ENCODE measurements at regions not wholly inside any gene's neighbourhood (a gene's known extent, or its start where the extent isn't known, plus 50 kb on each side); places are given as distances from the start of the nearest gene placed in this dataset.

- Histone ChIP-seq H3K9me3 (no peaks in the 10 kb centered on the region), H3K4me3 (no peak overlapping the region), H3K36me3 (no peaks in the 10 kb centered on the region), H3K27me3 (no peaks in the 10 kb centered on the region), H3K4me1 (no peaks in the 10 kb centered on the region), H3K27ac (no peak overlapping the region)
- no peak for DNase-seq (ENCODE audit: low spot score in 2 of 2)
- intact Hi-C loops (cut with DNase I; ENCODE audit: low total_unique reads) = no loop called here
- TF ChIP-seq POLR2A (IDR thresholded peaks at IDR 0.05) (no peak), POLR2AphosphoS5 (IDR thresholded peaks at IDR 0.05) (no peak)
- TF ChIP-seq, protein P1, sequence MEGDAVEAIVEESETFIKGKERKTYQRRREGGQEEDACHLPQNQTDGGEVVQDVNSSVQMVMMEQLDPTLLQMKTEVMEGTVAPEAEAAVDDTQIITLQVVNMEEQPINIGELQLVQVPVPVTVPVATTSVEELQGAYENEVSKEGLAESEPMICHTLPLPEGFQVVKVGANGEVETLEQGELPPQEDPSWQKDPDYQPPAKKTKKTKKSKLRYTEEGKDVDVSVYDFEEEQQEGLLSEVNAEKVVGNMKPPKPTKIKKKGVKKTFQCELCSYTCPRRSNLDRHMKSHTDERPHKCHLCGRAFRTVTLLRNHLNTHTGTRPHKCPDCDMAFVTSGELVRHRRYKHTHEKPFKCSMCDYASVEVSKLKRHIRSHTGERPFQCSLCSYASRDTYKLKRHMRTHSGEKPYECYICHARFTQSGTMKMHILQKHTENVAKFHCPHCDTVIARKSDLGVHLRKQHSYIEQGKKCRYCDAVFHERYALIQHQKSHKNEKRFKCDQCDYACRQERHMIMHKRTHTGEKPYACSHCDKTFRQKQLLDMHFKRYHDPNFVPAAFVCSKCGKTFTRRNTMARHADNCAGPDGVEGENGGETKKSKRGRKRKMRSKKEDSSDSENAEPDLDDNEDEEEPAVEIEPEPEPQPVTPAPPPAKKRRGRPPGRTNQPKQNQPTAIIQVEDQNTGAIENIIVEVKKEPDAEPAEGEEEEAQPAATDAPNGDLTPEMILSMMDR (IDR thresholded peaks at IDR 0.05) = no peak
Observed at GRCh38 chr6:113010196-113010989, 663.3 kb downstream of the RFPL4B start.

- Histone ChIP-seq H3K4me3 (no peak overlapping the region), H3K27me3 (no peaks in the 10 kb centered on the region), H3K27ac (no peak overlapping the region), H3K9me3 (no peaks in the 10 kb centered on the region), H3K36me3 (no peaks in the 10 kb centered on the region), H3K4me1 (no peaks in the 10 kb centered on the region)
- no peak for DNase-seq (ENCODE audit: low spot score in 2 of 2)
- intact Hi-C loops (cut with DNase I; ENCODE audit: low total_unique reads) = no loop called here
- TF ChIP-seq POLR2A (IDR thresholded peaks at IDR 0.05) (no peak), POLR2AphosphoS5 (IDR thresholded peaks at IDR 0.05) (no peak)
- TF ChIP-seq, protein P1 (IDR thresholded peaks at IDR 0.05) = no peak
Observed at GRCh38 chr6:113011389-113011788, 664.3 kb downstream of the RFPL4B start.

- Histone ChIP-seq H3K9me3 (no peaks in the 10 kb centered on the region), H3K4me3 (no peak overlapping the region), H3K36me3 (no peaks in the 10 kb centered on the region), H3K4me1 (no peaks in the 10 kb centered on the region), H3K27ac (no peak overlapping the region), H3K27me3 (no peaks in the 10 kb centered on the region)
- TF ChIP-seq, protein P1 (IDR thresholded peaks at IDR 0.05) = no peak
- no peak for TF ChIP-seq POLR2A (IDR thresholded peaks at IDR 0.05)
- no peak for TF ChIP-seq POLR2AphosphoS5 (IDR thresholded peaks at IDR 0.05)
- intact Hi-C loops (cut with DNase I; ENCODE audit: low total_unique reads) = no loop called here
- DNase-seq (ENCODE audit: low spot score in 2 of 2) = no peak
Observed at GRCh38 chr6:113011801-113012200, 664.7 kb downstream of the RFPL4B start.

DNA sequence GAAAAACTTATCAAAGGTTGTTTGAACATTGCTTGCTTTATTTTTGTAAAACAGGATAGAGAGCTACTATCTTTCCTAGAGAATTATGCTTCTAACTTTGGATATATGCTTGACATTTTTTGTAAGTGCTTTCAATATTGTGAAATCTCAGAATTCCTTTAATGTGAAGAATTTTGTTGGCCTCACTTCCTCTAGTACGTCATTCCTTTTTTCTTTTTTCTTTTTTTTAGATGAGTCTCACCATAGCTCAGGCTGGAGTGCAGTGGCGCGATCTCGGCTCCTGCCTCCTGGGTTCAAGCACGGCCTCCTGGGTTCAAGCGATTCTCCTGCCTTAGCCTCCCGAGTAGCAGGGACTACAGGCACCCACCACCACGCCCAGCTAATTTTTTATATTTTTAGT is 668.1 kb downstream of the RFPL4B start:
- intact Hi-C loops (cut with DNase I; ENCODE audit: low total_unique reads) = no loop called here
- no peak overlapping the region for H3K4me3 ChIP-seq
- no peaks in the 10 kb centered on the region for H3K27me3 ChIP-seq

GRCh38 chr6:113017353-113017752 is 670.2 kb downstream of the RFPL4B start:
- no peak overlapping the region for H3K4me3 ChIP-seq
- TF ChIP-seq, protein P1 (IDR thresholded peaks at IDR 0.05) = no peak
- no peak for TF ChIP-seq POLR2A (IDR thresholded peaks at IDR 0.05)
- TF ChIP-seq POLR2AphosphoS5 (IDR thresholded peaks at IDR 0.05) = no peak
- H3K4me1 ChIP-seq = no peaks in the 10 kb centered on the region
- intact Hi-C loops (cut with DNase I; ENCODE audit: low total_unique reads) = no loop called here
- no peaks in the 10 kb centered on the region for H3K36me3 ChIP-seq
- no peaks in the 10 kb centered on the region for H3K27me3 ChIP-seq
- no peak overlapping the region for H3K27ac ChIP-seq
- no peak for DNase-seq (ENCODE audit: low spot score in 2 of 2)
- no peaks in the 10 kb centered on the region for H3K9me3 ChIP-seq

More for the DNA sequence above, 668.1 kb downstream of the RFPL4B start:
- H3K27ac ChIP-seq = no peak overlapping the region
- no peak for TF ChIP-seq POLR2AphosphoS5 (IDR thresholded peaks at IDR 0.05)
- H3K9me3 ChIP-seq = no peaks in the 10 kb centered on the region
- no peak for DNase-seq (ENCODE audit: low spot score in 2 of 2)
- H3K36me3 ChIP-seq = no peaks in the 10 kb centered on the region
- no peaks in the 10 kb centered on the region for H3K4me1 ChIP-seq
